Lung (tissue), 11 donors: ENCODE measurements at regions not wholly inside any gene's neighbourhood (a gene's known extent, or its start where the extent isn't known, plus 50 kb on each side); places are given as distances from the start of the nearest gene placed in this dataset.

Source experiments
- ATAC-seq: fragments of 200-7000 bp; cut with Tn5 transposase; one replicate; pipeline ENCODE4 v1.9.1; 2020; ENCODE audit warnings: moderate number of reproducible peaks; ENCODE audit not compliant: insufficient read depth, low FRiP score
- DNase-seq, 3 donors: peaks; one replicate each; pipeline ENCODE4 v3.0.0-alpha.2; 2013 to 2017
- H3K27ac ChIP-seq, 2 donors: one replicate each; pipeline ENCODE4 v1.5.1; 2013; ENCODE audit warnings: mild to moderate bottlenecking in 2 of 2, moderate library complexity in 2 of 2, control low read depth in 1 of 2, inconsistent platforms in 1 of 2, low read depth in 1 of 2, low read length in 1 of 2
- H3K27me3 ChIP-seq, 3 donors: one replicate each; pipeline ENCODE4 v1.5.1; 2013; ENCODE audit warnings: low read length in 2 of 3; ENCODE audit not compliant: control insufficient read depth in 3 of 3, insufficient read depth in 3 of 3
- H3K36me3 ChIP-seq, 4 donors: one replicate each; pipeline ENCODE4 v1.5.1; 2013; ENCODE audit warnings: low read length in 4 of 4, mild to moderate bottlenecking in 1 of 4, moderate library complexity in 1 of 4; ENCODE audit not compliant: control insufficient read depth in 4 of 4, insufficient read depth in 4 of 4
- H3K4me1 ChIP-seq, 5 donors: one replicate each; pipeline ENCODE4 v1.5.1; 2013; ENCODE audit warnings: low read length in 5 of 5, mild to moderate bottlenecking in 2 of 5, moderate library complexity in 1 of 5; ENCODE audit not compliant: control insufficient read depth in 5 of 5, insufficient read depth in 5 of 5
- H3K4me3 ChIP-seq: one replicate; pipeline ENCODE4 v1.5.1; 2013; ENCODE audit warnings: mild to moderate bottlenecking, control low read depth, moderate library complexity
- H3K9ac ChIP-seq, 2 donors: one replicate each; pipeline ENCODE4 v1.5.1; 2013; ENCODE audit warnings: low read length in 2 of 2, control low read depth in 1 of 2; ENCODE audit not compliant: insufficient read depth in 1 of 2
- H3K9me3 ChIP-seq, 4 donors: one replicate each; pipeline ENCODE4 v1.5.1; 2013; ENCODE audit warnings: low read length in 3 of 4, mild to moderate bottlenecking in 1 of 4, moderate library complexity in 1 of 4; ENCODE audit not compliant: control insufficient read depth in 4 of 4, insufficient read depth in 3 of 4
- CTCF ChIP-seq: IDR thresholded peaks from 2 replicates; pipeline ENCODE4 v1.5.1; 2012; ENCODE audit warnings: mild to moderate bottlenecking; ENCODE audit errors: control extremely low read depth, extremely low read depth
- WGBS, 2 donors: extraction: QIAGEN DNeasy Blood & Tissue Kit; methylation state at CpG; one replicate each; pipeline ENCODE4 v1.1.7; 2013; 5-methylcytosine and 5-hydroxymethylcytosine counted together
- donor health status: control.
- donor health status: control.
- donor health status: Bipolar disorder and iron deficiency.
- donor health status: healthy.
- donor health status: DM: yes; HTN: yes; CAD: no.

- H3K4me3 ChIP-seq = no peak overlapping the region
- H3K36me3 ChIP-seq = no peaks in the 10 kb centered on the region
- no peaks in the 10 kb centered on the region for H3K9me3 ChIP-seq
- ATAC-seq (no peak), DNase-seq (peak in 2 of 3 donors; percentile 20 to 31)
- WGBS, 2 donors = 32 to 55% methylated on average over 2 of the region's 2 CpGs
- no peak for TF ChIP-seq CTCF
- H3K4me1 ChIP-seq = no peaks in the 10 kb centered on the region
- H3K9ac ChIP-seq = no peak overlapping the region
- no peaks in the 10 kb centered on the region for H3K27me3 ChIP-seq
- H3K27ac ChIP-seq = no peak overlapping the region
Measured at GRCh38 chr15:81947548-81947947, 98.3 kb downstream of the MEX3B start.

GRCh38 chr15:81945014-81945615 is 100.7 kb downstream of the MEX3B start:
- Histone ChIP-seq H3K27ac (no peak overlapping the region), H3K36me3 (no peaks in the 10 kb centered on the region), H3K9ac (no peak overlapping the region), H3K4me3 (no peak overlapping the region), H3K27me3 (no peaks in the 10 kb centered on the region), H3K9me3 (peaks cover 0 to 3% (median 1%) of the 10 kb centered on the region in 4 donors), H3K4me1 (no peaks in the 10 kb centered on the region)
- WGBS, 2 donors = 51 to 57% methylated on average over 6 of the region's 6 CpGs
- TF ChIP-seq CTCF = no peak
- ATAC-seq (no peak), DNase-seq (no peak)

- Histone ChIP-seq H3K9me3 (peaks cover 0 to 8% (median 2%) of the 10 kb centered on the region in 4 donors), H3K4me1 (no peaks in the 10 kb centered on the region), H3K4me3 (no peak overlapping the region), H3K9ac (no peak overlapping the region), H3K27ac (no peak overlapping the region), H3K27me3 (no peaks in the 10 kb centered on the region), H3K36me3 (no peaks in the 10 kb centered on the region)
- DNase-seq = no peak
- 71 to 73% methylated on average over 3 of the region's 3 CpGs for WGBS, 2 donors
- no peak for TF ChIP-seq CTCF
- ATAC-seq = no peak
Measured at GRCh38 chr15:81942655-81943195, 103.1 kb downstream of the MEX3B start.

GRCh38 chr15:81942157-81942556 is 103.7 kb downstream of the MEX3B start:
- Histone ChIP-seq H3K4me1 (no peaks in the 10 kb centered on the region), H3K27ac (no peak overlapping the region), H3K4me3 (no peak overlapping the region), H3K27me3 (no peaks in the 10 kb centered on the region), H3K9me3 (peaks cover 0 to 8% (median 2%) of the 10 kb centered on the region in 4 donors), H3K9ac (no peak overlapping the region), H3K36me3 (no peaks in the 10 kb centered on the region)
- WGBS, 2 donors = 26 to 38% methylated on average over 1 of the region's 1 CpG
- ATAC-seq = no peak
- DNase-seq = no peak
- TF ChIP-seq CTCF = no peak
